ENCODE measurements at regions not wholly inside any gene's neighbourhood (a gene's known extent, or its start where the extent isn't known, plus 50 kb on each side); places are given as distances from the start of the nearest gene placed in this dataset.
A peak's percentile ranks its signal among the peaks of the same experiment; 100 is the strongest.

GRCh38 chr11:134596404-134596803 lies 184.4 kb upstream of the B3GAT1 start:
- Histone ChIP-seq H4K20me1 (ENCODE audit: control insufficient read depth, extremely low read depth, insufficient read depth, low read length) (no peaks in the 10 kb centered on the region), H3K4me2 (ENCODE audit: extremely low read depth, insufficient read depth, low read length) (no peak overlapping the region), H3K27me3 (ENCODE audit: control insufficient read depth, insufficient read depth, low read length) (no peaks in the 10 kb centered on the region), H2AFZ (ENCODE audit: low read length) (no peak overlapping the region), H3K27ac (ENCODE audit: insufficient read depth, low read length) (no peak overlapping the region), H3K9me3 (ENCODE audit: control insufficient read depth, insufficient read depth, low read depth, low read length) (no peaks in the 10 kb centered on the region), H3K79me2 (ENCODE audit: control insufficient read depth, insufficient read depth, low read length) (no peaks in the 10 kb centered on the region), H3K4me1 (ENCODE audit: control insufficient read depth, extremely low read depth, insufficient read depth, low read length) (no peaks in the 10 kb centered on the region), H3K4me3 (replicated peaks in 1 of 4; ENCODE audit: control extremely low read depth in 1 of 4, insufficient read depth in 1 of 4, low read depth in 3 of 4, low read length in 4 of 4) (no peak overlapping the region), H3K36me3 (ENCODE audit: control insufficient read depth, insufficient read depth, low read length) (no peaks in the 10 kb centered on the region), H3K9ac (ENCODE audit: insufficient read depth, low read length) (no peak overlapping the region)
- DNase-seq (ENCODE audit: low read depth in 2 of 2), result no peak
- TF ChIP-seq CTCF (conservative IDR thresholded peaks at IDR 0.05 in 1 of 2, IDR thresholded peaks at IDR 0.05 in 1 of 2; ENCODE audit: low read depth in 1 of 2, low read length in 2 of 2) (no peak), EZH2 (IDR thresholded peaks at IDR 0.05; ENCODE audit: low read length, missing control alignments) (no peak)

GRCh38 chr11:134592391-134592990 lies 180.4 kb upstream of the B3GAT1 start:
- no peak overlapping the region for H3K4me3 ChIP-seq (replicated peaks in 1 of 4; ENCODE audit: control extremely low read depth in 1 of 4, insufficient read depth in 1 of 4, low read depth in 3 of 4, low read length in 4 of 4)
- DNase-seq (ENCODE audit: low read depth in 2 of 2), result no peak
- H3K9ac ChIP-seq (ENCODE audit: insufficient read depth, low read length), result no peak overlapping the region

GRCh38 chr11:134591338-134591737 lies 179.3 kb upstream of the B3GAT1 start:
- H3K27me3 ChIP-seq (ENCODE audit: control insufficient read depth, insufficient read depth, low read length), result no peaks in the 10 kb centered on the region
- H4K20me1 ChIP-seq (ENCODE audit: control insufficient read depth, extremely low read depth, insufficient read depth, low read length), result no peaks in the 10 kb centered on the region
- H3K4me2 ChIP-seq (ENCODE audit: extremely low read depth, insufficient read depth, low read length), result no peak overlapping the region
- H2AFZ ChIP-seq (ENCODE audit: low read length), result no peak overlapping the region
- TF ChIP-seq CTCF (conservative IDR thresholded peaks at IDR 0.05 in 1 of 2, IDR thresholded peaks at IDR 0.05 in 1 of 2; ENCODE audit: low read depth in 1 of 2, low read length in 2 of 2) (no peak), EZH2 (IDR thresholded peaks at IDR 0.05; ENCODE audit: low read length, missing control alignments) (no peak)
- no peaks in the 10 kb centered on the region for H3K4me1 ChIP-seq (ENCODE audit: control insufficient read depth, extremely low read depth, insufficient read depth, low read length)
- no peak overlapping the region for H3K27ac ChIP-seq (ENCODE audit: insufficient read depth, low read length)
- no peak for DNase-seq (ENCODE audit: low read depth in 2 of 2)
- no peak overlapping the region for H3K4me3 ChIP-seq (replicated peaks in 1 of 4; ENCODE audit: control extremely low read depth in 1 of 4, insufficient read depth in 1 of 4, low read depth in 3 of 4, low read length in 4 of 4)
- H3K9me3 ChIP-seq (ENCODE audit: control insufficient read depth, insufficient read depth, low read depth, low read length), result no peaks in the 10 kb centered on the region
- H3K9ac ChIP-seq (ENCODE audit: insufficient read depth, low read length), result no peak overlapping the region
- H3K79me2 ChIP-seq (ENCODE audit: control insufficient read depth, insufficient read depth, low read length), result no peaks in the 10 kb centered on the region
- no peaks in the 10 kb centered on the region for H3K36me3 ChIP-seq (ENCODE audit: control insufficient read depth, insufficient read depth, low read length)

More at GRCh38 chr11:134592391-134592990, 180.4 kb upstream of the B3GAT1 start:
- peak in 1 of 2 donors; percentile 20 for TF ChIP-seq CTCF (conservative IDR thresholded peaks at IDR 0.05 in 1 of 2, IDR thresholded peaks at IDR 0.05 in 1 of 2; ENCODE audit: low read depth in 1 of 2, low read length in 2 of 2)
- no peak for TF ChIP-seq EZH2 (IDR thresholded peaks at IDR 0.05; ENCODE audit: low read length, missing control alignments)
- no peaks in the 10 kb centered on the region for H3K4me1 ChIP-seq (ENCODE audit: control insufficient read depth, extremely low read depth, insufficient read depth, low read length)
- H3K79me2 ChIP-seq (ENCODE audit: control insufficient read depth, insufficient read depth, low read length), result no peaks in the 10 kb centered on the region
- no peak overlapping the region for H3K27ac ChIP-seq (ENCODE audit: insufficient read depth, low read length)
- H3K36me3 ChIP-seq (ENCODE audit: control insufficient read depth, insufficient read depth, low read length), result no peaks in the 10 kb centered on the region
- no peaks in the 10 kb centered on the region for H3K27me3 ChIP-seq (ENCODE audit: control insufficient read depth, insufficient read depth, low read length)
- no peak overlapping the region for H2AFZ ChIP-seq (ENCODE audit: low read length)
- no peaks in the 10 kb centered on the region for H4K20me1 ChIP-seq (ENCODE audit: control insufficient read depth, extremely low read depth, insufficient read depth, low read length)
- H3K4me2 ChIP-seq (ENCODE audit: extremely low read depth, insufficient read depth, low read length), result no peak overlapping the region
- H3K9me3 ChIP-seq (ENCODE audit: control insufficient read depth, insufficient read depth, low read depth, low read length), result no peaks in the 10 kb centered on the region
